ENCODE measurements at regions not wholly inside any gene's neighbourhood (a gene's known extent, or its start where the extent isn't known, plus 50 kb on each side); places are given as distances from the start of the nearest gene placed in this dataset.

- H3K27me3 Mint-ChIP-seq (ENCODE audit: unreplicated experiment): no peaks in the 10 kb centered on the region
- H3K9me3 Mint-ChIP-seq (ENCODE audit: low read depth, unreplicated experiment): peaks cover 7% of the 10 kb centered on the region
- no peaks in the 10 kb centered on the region for H3K36me3 Mint-ChIP-seq (ENCODE audit: insufficient read depth, unreplicated experiment)
- TF ChIP-seq, protein P1, sequence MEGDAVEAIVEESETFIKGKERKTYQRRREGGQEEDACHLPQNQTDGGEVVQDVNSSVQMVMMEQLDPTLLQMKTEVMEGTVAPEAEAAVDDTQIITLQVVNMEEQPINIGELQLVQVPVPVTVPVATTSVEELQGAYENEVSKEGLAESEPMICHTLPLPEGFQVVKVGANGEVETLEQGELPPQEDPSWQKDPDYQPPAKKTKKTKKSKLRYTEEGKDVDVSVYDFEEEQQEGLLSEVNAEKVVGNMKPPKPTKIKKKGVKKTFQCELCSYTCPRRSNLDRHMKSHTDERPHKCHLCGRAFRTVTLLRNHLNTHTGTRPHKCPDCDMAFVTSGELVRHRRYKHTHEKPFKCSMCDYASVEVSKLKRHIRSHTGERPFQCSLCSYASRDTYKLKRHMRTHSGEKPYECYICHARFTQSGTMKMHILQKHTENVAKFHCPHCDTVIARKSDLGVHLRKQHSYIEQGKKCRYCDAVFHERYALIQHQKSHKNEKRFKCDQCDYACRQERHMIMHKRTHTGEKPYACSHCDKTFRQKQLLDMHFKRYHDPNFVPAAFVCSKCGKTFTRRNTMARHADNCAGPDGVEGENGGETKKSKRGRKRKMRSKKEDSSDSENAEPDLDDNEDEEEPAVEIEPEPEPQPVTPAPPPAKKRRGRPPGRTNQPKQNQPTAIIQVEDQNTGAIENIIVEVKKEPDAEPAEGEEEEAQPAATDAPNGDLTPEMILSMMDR (IDR thresholded peaks at IDR 0.05; ENCODE audit: unreplicated experiment): no peak
- CTCF ChIA-PET: interaction anchor here (0.9 kb wide), 1 partner anchor 11 kb away, joined by 4 read pairs; no protein-coding TSS in a partner anchor
- H3K4me1 Mint-ChIP-seq (ENCODE audit: low read depth, unreplicated experiment): no peaks in the 10 kb centered on the region
- H3K4me3 Mint-ChIP-seq (ENCODE audit: low read depth, unreplicated experiment): no peak overlapping the region
- H3K27ac Mint-ChIP-seq (ENCODE audit: unreplicated experiment): no peak overlapping the region
- no peak for DNase-seq
- intact Hi-C loops (cut with micrococcal nuclease; ENCODE audit: unreplicated experiment): loop anchor here (1.0 to 10.0 kb wide), 4 partner anchors 222 to 1546 kb away; partner anchors contain the start of gene NAALADL2
- no TSS peak for BruUV-seq (replicated peaks)
Observed at GRCh38 chr3:174398761-174399160, 460.4 kb upstream of the NAALADL2 start.

DNA sequence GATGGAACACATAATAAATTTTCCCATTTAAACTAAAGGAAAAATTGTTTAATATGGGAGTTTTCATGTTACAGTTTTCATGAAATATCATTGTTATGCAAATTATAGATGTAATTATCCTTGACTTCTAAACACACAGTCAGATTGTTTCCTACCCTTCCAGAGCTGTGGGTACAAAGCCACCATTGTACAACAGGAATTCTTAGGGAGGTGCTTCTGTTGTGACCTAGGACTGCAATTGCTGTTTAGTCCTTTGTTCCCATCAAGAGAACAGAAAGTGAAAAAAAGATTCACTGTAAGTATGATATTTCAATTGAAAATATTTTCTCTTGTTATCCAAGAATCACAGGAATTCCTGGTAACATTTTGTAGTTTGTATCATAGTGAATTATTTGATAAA is 455.3 kb upstream of the NAALADL2 start:
- no TSS peak for BruUV-seq (replicated peaks)
- CTCF ChIA-PET: interaction anchor here (0.7 kb wide), 1 partner anchor 1475 kb away, joined by 6 read pairs; no protein-coding TSS in a partner anchor
- Mint-ChIP-seq H3K36me3 (ENCODE audit: insufficient read depth, unreplicated experiment) (no peaks in the 10 kb centered on the region), H3K27me3 (ENCODE audit: unreplicated experiment) (no peaks in the 10 kb centered on the region), H3K27ac (ENCODE audit: unreplicated experiment) (no peak overlapping the region), H3K9me3 (ENCODE audit: low read depth, unreplicated experiment) (peaks cover 9% of the 10 kb centered on the region), H3K4me1 (ENCODE audit: low read depth, unreplicated experiment) (peaks cover 21% of the 10 kb centered on the region), H3K4me3 (ENCODE audit: low read depth, unreplicated experiment) (no peak overlapping the region)
- intact Hi-C loops (cut with micrococcal nuclease; ENCODE audit: unreplicated experiment): loop anchor here (10.0 kb wide), 3 partner anchors 61 to 741 kb away; no protein-coding TSS in a partner anchor
- TF ChIP-seq, protein P1 (IDR thresholded peaks at IDR 0.05; ENCODE audit: unreplicated experiment): no peak
- no peak for DNase-seq

DNA sequence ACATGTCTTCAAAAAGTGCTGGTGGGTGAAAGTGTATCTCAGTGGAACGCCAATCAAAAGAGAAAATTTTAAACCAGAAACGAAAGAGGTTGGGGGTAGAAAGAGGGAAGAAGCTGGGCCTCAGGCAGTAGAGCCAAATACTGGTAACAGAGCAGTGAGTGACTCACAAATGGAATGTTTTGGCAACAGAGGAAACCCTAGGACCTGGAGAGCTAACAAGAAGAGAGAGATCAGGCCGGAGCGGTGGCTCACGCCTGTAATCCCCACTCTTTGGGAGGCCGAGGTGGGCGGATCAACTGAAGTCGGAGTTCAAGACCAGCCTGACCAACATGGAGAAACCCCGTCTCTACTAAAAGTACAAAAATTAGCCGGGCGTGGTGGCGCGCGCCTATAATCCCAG is 450.8 kb upstream of the NAALADL2 start:
- H3K27me3 Mint-ChIP-seq (ENCODE audit: unreplicated experiment): no peaks in the 10 kb centered on the region
- H3K4me1 Mint-ChIP-seq (ENCODE audit: low read depth, unreplicated experiment): peaks cover 35% of the 10 kb centered on the region
- no peak overlapping the region for H3K27ac Mint-ChIP-seq (ENCODE audit: unreplicated experiment)
- TF ChIP-seq, protein P1 (IDR thresholded peaks at IDR 0.05; ENCODE audit: unreplicated experiment): no peak
- intact Hi-C loops (cut with micrococcal nuclease; ENCODE audit: unreplicated experiment): loop anchor here (2.0 to 10.0 kb wide), 5 partner anchors 30 to 736 kb away; no protein-coding TSS in a partner anchor
- H3K9me3 Mint-ChIP-seq (ENCODE audit: low read depth, unreplicated experiment): peaks cover 2% of the 10 kb centered on the region
- CTCF ChIA-PET: no interaction called here
- no peaks in the 10 kb centered on the region for H3K36me3 Mint-ChIP-seq (ENCODE audit: insufficient read depth, unreplicated experiment)
- no TSS peak for BruUV-seq (replicated peaks)
- DNase-seq: no peak
- H3K4me3 Mint-ChIP-seq (ENCODE audit: low read depth, unreplicated experiment): no peak overlapping the region

DNA sequence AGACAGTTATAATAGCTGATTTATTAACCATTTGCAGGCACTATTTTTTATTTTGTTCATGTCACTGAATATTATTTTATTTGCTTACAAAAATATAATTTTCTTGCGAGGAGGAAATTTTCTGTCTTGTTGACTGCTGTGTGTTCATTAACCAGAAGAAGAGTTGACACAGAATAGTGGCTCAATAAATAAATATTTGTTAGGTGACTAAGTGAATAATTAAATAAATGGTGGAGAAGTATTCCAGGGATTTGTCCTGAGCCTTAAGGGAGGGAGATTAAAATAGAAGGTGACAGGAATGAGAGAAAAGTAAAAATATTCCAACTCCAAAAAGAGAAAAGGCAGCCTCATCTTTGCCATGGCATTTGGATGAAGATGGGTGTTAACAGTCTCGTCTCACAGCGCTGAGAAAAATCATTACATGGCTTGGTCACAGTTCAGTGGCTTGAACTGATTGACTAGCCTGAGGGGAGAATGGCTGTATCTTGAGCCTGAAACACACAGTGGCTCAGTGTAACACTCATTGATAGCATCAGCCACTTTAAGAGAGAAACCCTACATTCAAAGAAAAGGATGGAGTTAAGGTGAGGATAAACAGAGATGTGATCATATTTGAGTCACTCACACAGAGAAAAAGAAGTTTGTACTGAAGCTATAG is 449.9 kb upstream of the NAALADL2 start:
- no TSS peak for BruUV-seq (replicated peaks)
- Mint-ChIP-seq H3K27me3 (ENCODE audit: unreplicated experiment) (no peaks in the 10 kb centered on the region), H3K27ac (ENCODE audit: unreplicated experiment) (peak overlapping the region; percentile 20), H3K36me3 (ENCODE audit: insufficient read depth, unreplicated experiment) (no peaks in the 10 kb centered on the region), H3K4me1 (ENCODE audit: low read depth, unreplicated experiment) (peaks cover 35% of the 10 kb centered on the region), H3K9me3 (ENCODE audit: low read depth, unreplicated experiment) (peaks cover 2% of the 10 kb centered on the region), H3K4me3 (ENCODE audit: low read depth, unreplicated experiment) (peak overlapping the region; percentile 1)
- DNase-seq: no peak
- intact Hi-C loops (cut with micrococcal nuclease; ENCODE audit: unreplicated experiment): loop anchor here (2.0 to 10.0 kb wide), 5 partner anchors 30 to 736 kb away; no protein-coding TSS in a partner anchor
- TF ChIP-seq, protein P1 (IDR thresholded peaks at IDR 0.05; ENCODE audit: unreplicated experiment): no peak
- CTCF ChIA-PET: interaction anchor here (0.6 to 1.4 kb wide), 3 partner anchors 10 to 446 kb away, joined by 3 to 4 read pairs (median 4); no protein-coding TSS in a partner anchor

All from Calu3 (cell line).